Hepatocyte (in vitro differentiated cells): ENCODE measurements at regions not wholly inside any gene's neighbourhood (a gene's known extent, or its start where the extent isn't known, plus 50 kb on each side); places are given as distances from the start of the nearest gene placed in this dataset.

ENCODE experiments used
- DNase-seq: peaks from one replicate; pipeline ENCODE4 v3.0.0-alpha.2; 2016; ENCODE audit warnings: low spot score
- H2AFZ ChIP-seq: fragments of 200-600 bp; sonication (generic); 2 replicates; pipeline ENCODE4 v1.6.0; 2016; ENCODE audit warnings: antibody characterized with exemption, mild to moderate bottlenecking
- H3K27ac ChIP-seq: fragments of 200-600 bp; sonication (generic); 2 replicates; pipeline ENCODE4 v1.5.1; 2016; ENCODE audit warnings: mild to moderate bottlenecking
- H3K27me3 ChIP-seq: fragments of 200-600 bp; sonication (generic); 2 replicates; pipeline ENCODE4 v1.6.1; 2016
- H3K36me3 ChIP-seq: fragments of 200-600 bp; sonication (generic); replicated peaks from 2 replicates; pipeline ENCODE4 v1.5.1; 2016; ENCODE audit warnings: low read depth; ENCODE audit not compliant: insufficient read depth
- H3K4me1 ChIP-seq: fragments of 200-600 bp; sonication (generic); 2 replicates; pipeline ENCODE4 v1.5.1; 2016; ENCODE audit warnings: mild to moderate bottlenecking, moderate library complexity; ENCODE audit not compliant: insufficient read depth
- H3K4me2 ChIP-seq: fragments of 200-600 bp; sonication (generic); 2 replicates; pipeline ENCODE4 v1.6.0; 2016
- H3K4me3 ChIP-seq: fragments of 200-600 bp; sonication (generic); 2 replicates; pipeline ENCODE4 v1.5.1; 2016; ENCODE audit warnings: mild to moderate bottlenecking
- H3K79me2 ChIP-seq: fragments of 200-600 bp; sonication (generic); 2 replicates; pipeline ENCODE4 v1.6.0; 2017; ENCODE audit warnings: mild to moderate bottlenecking
- H3K9me2 ChIP-seq: fragments of 200-600 bp; sonication (generic); replicated peaks from 2 replicates; pipeline ENCODE4 v1.6.0; 2017; ENCODE audit warnings: mild to moderate bottlenecking; ENCODE audit not compliant: insufficient read depth
- H3K9me3 ChIP-seq: fragments of 200-600 bp; sonication (generic); 2 replicates; pipeline ENCODE4 v1.5.1; 2016; ENCODE audit warnings: low read depth, mild to moderate bottlenecking
- H4K20me1 ChIP-seq: fragments of 200-600 bp; sonication (generic); 2 replicates; pipeline ENCODE4 v1.6.0; 2016; ENCODE audit warnings: mild to moderate bottlenecking; ENCODE audit not compliant: insufficient read depth, poor library complexity, severe bottlenecking
- EZH2 ChIP-seq: fragments of 200-600 bp; sonication (generic); IDR thresholded peaks from 2 replicates; pipeline ENCODE4 v1.6.1; 2016; ENCODE audit warnings: antibody characterized with exemption, mild to moderate bottlenecking, borderline replicate concordance
- EZH2phosphoT487 ChIP-seq: fragments of 200-600 bp; sonication (generic); IDR thresholded peaks from one replicate; pipeline ENCODE4 v1.6.1; 2018; ENCODE audit warnings: antibody characterized with exemption, mild to moderate bottlenecking, low read depth, moderate library complexity; ENCODE audit not compliant: unreplicated experiment, severe bottlenecking
- WGBS: methylation state at CpG from one replicate; pipeline ENCODE4 v1.1.6; 2016; ENCODE audit warnings: low lambda C conversion rate; ENCODE audit errors: missing lambda C conversion rate; 5-methylcytosine and 5-hydroxymethylcytosine counted together
- TF ChIP-seq, protein P1 (sequence below): fragments of 200-600 bp; sonication (generic); IDR thresholded peaks from 2 replicates; pipeline ENCODE4 v1.5.1; 2016; ENCODE audit warnings: antibody characterized with exemption, mild to moderate bottlenecking; ENCODE audit not compliant: poor library complexity

DNA sequence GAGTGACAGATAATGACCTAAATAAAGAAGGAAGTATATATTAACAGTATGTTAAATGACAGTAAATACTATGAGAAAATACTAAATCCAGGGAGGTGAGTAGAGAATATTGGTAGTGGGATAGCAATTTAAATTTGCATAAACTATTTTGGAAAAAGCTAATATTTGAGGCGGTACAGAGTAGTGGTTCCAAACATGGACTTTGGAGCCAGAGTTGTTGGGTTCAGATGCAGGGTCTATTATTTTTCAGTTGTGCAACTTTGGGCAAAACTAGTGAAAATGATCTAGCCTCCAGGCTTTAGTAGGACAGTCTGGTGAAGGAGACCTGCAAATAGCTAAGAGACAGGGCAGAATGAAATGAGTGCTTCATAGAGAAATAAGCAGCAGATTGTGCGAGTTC is 84.8 kb upstream of the SOX3 start:
- DNase-seq = no peak
- Histone ChIP-seq H3K36me3 (no peaks in the 10 kb centered on the region), H3K4me2 (no peak overlapping the region), H3K9me3 (no peaks in the 10 kb centered on the region), H3K79me2 (no peaks in the 10 kb centered on the region), H3K4me3 (no peak overlapping the region), H3K27ac (no peak overlapping the region), H3K4me1 (no peaks in the 10 kb centered on the region), H3K9me2 (no peaks in the 10 kb centered on the region), H2AFZ (no peak overlapping the region), H3K27me3 (no peaks in the 10 kb centered on the region), H4K20me1 (no peaks in the 10 kb centered on the region)
- TF ChIP-seq EZH2 (no peak), EZH2phosphoT487 (no peak)
- TF ChIP-seq, protein P1, sequence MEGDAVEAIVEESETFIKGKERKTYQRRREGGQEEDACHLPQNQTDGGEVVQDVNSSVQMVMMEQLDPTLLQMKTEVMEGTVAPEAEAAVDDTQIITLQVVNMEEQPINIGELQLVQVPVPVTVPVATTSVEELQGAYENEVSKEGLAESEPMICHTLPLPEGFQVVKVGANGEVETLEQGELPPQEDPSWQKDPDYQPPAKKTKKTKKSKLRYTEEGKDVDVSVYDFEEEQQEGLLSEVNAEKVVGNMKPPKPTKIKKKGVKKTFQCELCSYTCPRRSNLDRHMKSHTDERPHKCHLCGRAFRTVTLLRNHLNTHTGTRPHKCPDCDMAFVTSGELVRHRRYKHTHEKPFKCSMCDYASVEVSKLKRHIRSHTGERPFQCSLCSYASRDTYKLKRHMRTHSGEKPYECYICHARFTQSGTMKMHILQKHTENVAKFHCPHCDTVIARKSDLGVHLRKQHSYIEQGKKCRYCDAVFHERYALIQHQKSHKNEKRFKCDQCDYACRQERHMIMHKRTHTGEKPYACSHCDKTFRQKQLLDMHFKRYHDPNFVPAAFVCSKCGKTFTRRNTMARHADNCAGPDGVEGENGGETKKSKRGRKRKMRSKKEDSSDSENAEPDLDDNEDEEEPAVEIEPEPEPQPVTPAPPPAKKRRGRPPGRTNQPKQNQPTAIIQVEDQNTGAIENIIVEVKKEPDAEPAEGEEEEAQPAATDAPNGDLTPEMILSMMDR = no peak
- 77% methylated on average over 2 of the region's 2 CpGs for WGBS

- H3K79me2 ChIP-seq = no peaks in the 10 kb centered on the region
- no peaks in the 10 kb centered on the region for H3K9me3 ChIP-seq
- H4K20me1 ChIP-seq = no peaks in the 10 kb centered on the region
- no peaks in the 10 kb centered on the region for H3K9me2 ChIP-seq
- DNase-seq = no peak
- no peak overlapping the region for H2AFZ ChIP-seq
- WGBS = 74% methylated on average over 4 of the region's 4 CpGs
- no peaks in the 10 kb centered on the region for H3K27me3 ChIP-seq
- H3K36me3 ChIP-seq = no peaks in the 10 kb centered on the region
- H3K27ac ChIP-seq = no peak overlapping the region
- no peaks in the 10 kb centered on the region for H3K4me1 ChIP-seq
- H3K4me2 ChIP-seq = no peak overlapping the region
- H3K4me3 ChIP-seq = no peak overlapping the region
- TF ChIP-seq EZH2phosphoT487 = no peak
- TF ChIP-seq, protein P1 = no peak
- no peak for TF ChIP-seq EZH2
Measured at GRCh38 chrX:140586951-140587350, 82.1 kb upstream of the SOX3 start.

GRCh38 chrX:140580478-140580877 is 75.6 kb upstream of the SOX3 start:
- Histone ChIP-seq H3K27me3 (no peaks in the 10 kb centered on the region), H3K36me3 (no peaks in the 10 kb centered on the region), H4K20me1 (no peaks in the 10 kb centered on the region), H2AFZ (no peak overlapping the region), H3K4me3 (no peak overlapping the region), H3K4me1 (no peaks in the 10 kb centered on the region), H3K9me2 (no peaks in the 10 kb centered on the region), H3K79me2 (no peaks in the 10 kb centered on the region), H3K27ac (no peak overlapping the region), H3K9me3 (no peaks in the 10 kb centered on the region), H3K4me2 (no peak overlapping the region)
- no peak for DNase-seq
- WGBS = 84% methylated on average over 5 of the region's 5 CpGs
- TF ChIP-seq, protein P1 = no peak
- TF ChIP-seq EZH2phosphoT487 (no peak), EZH2 (no peak)

- H3K4me1 ChIP-seq = no peaks in the 10 kb centered on the region
- H4K20me1 ChIP-seq = no peaks in the 10 kb centered on the region
- TF ChIP-seq, protein P1 = peak; percentile 53
- no peak for TF ChIP-seq EZH2
- H3K36me3 ChIP-seq = no peaks in the 10 kb centered on the region
- no peaks in the 10 kb centered on the region for H3K9me2 ChIP-seq
- H2AFZ ChIP-seq = no peak overlapping the region
- no peak overlapping the region for H3K27ac ChIP-seq
- no peak overlapping the region for H3K4me2 ChIP-seq
- H3K79me2 ChIP-seq = no peaks in the 10 kb centered on the region
- no peaks in the 10 kb centered on the region for H3K9me3 ChIP-seq
- H3K27me3 ChIP-seq = no peaks in the 10 kb centered on the region
- WGBS = 0% methylated on average over 1 of the region's 1 CpG
- DNase-seq = peak; percentile 52
- no peak overlapping the region for H3K4me3 ChIP-seq
Measured at GRCh38 chrX:140572724-140573123, 67.9 kb upstream of the SOX3 start.
